H1 (cell line): ENCODE measurements at regions not wholly inside any gene's neighbourhood (a gene's known extent, or its start where the extent isn't known, plus 50 kb on each side); places are given as distances from the start of the nearest gene placed in this dataset.

Source experiments
- BCL11A ChIP-seq, 2 experiments: IDR thresholded peaks; one replicate each; pipeline ENCODE4 v1.6.1; 2011; ENCODE audit warnings: low read depth in 2 of 2, low read length in 2 of 2, mild to moderate bottlenecking in 2 of 2
- CHD2 ChIP-seq: IDR thresholded peaks from 2 replicates; pipeline ENCODE4 v1.6.1; 2012; ENCODE audit warnings: low read length, improper control_type of control experiment
- GABPA ChIP-seq: IDR thresholded peaks from 2 replicates; pipeline ENCODE4 v1.6.1; 2011; ENCODE audit warnings: mild to moderate bottlenecking, low read length, moderate library complexity, borderline replicate concordance; ENCODE audit not compliant: insufficient read depth
- NRF1 ChIP-seq: IDR thresholded peaks from 2 replicates; pipeline ENCODE4 v1.6.1; 2011; ENCODE audit warnings: mild to moderate bottlenecking, low read depth, low read length, improper control_type of control experiment
- PHF8 ChIP-seq: fragments of 200-600 bp; sonication (generic); conservative IDR thresholded peaks from 2 replicates; pipeline ENCODE4 v1.7.1; 2012; ENCODE audit warnings: low read depth, mild to moderate bottlenecking, inconsistent platforms, low read length, moderate library complexity
- POLR2A ChIP-seq, 2 experiments: IDR thresholded peaks; 1 replicate in 1 of 2; 2 replicates in 1 of 2; pipeline ENCODE4 v1.6.1; 2011; ENCODE audit warnings: low read depth in 2 of 2, low read length in 2 of 2, mild to moderate bottlenecking in 2 of 2; ENCODE audit errors: control extremely low read depth in 1 of 2
- RAD21 ChIP-seq, 2 experiments: IDR thresholded peaks in 1 of 2; conservative IDR thresholded peaks in 1 of 2; 2 replicates each; pipeline ENCODE4 v1.6.1; 2011; ENCODE audit warnings: low read depth in 2 of 2, low read length in 2 of 2, improper control_type of control experiment in 1 of 2, inconsistent platforms in 1 of 2, mild to moderate bottlenecking in 1 of 2, moderate library complexity in 1 of 2
- TAF7 ChIP-seq: optimal IDR thresholded peaks from 2 replicates; pipeline ENCODE3; 2011; ENCODE audit warnings: low read depth, mild to moderate bottlenecking, inconsistent platforms, low read length, moderate library complexity, borderline replicate concordance
- TCF12 ChIP-seq: IDR thresholded peaks from 2 replicates; pipeline ENCODE4 v1.6.1; 2011; ENCODE audit warnings: low read depth, mild to moderate bottlenecking, low read length
- TF ChIP-seq, protein P1 (sequence below): fragments of 300-600 bp; sonication (generic); IDR thresholded peaks from 2 replicates; pipeline ENCODE4 v1.7.1; 2012; ENCODE audit warnings: low read length, moderate library complexity, mild to moderate bottlenecking, inconsistent platforms; ENCODE audit not compliant: insufficient replicate concordance
- TF ChIP-seq, protein P2 (sequence below): IDR thresholded peaks from 2 replicates; pipeline ENCODE4 v1.6.1; 2011; ENCODE audit warnings: low read length, improper control_type of control experiment

DNA sequence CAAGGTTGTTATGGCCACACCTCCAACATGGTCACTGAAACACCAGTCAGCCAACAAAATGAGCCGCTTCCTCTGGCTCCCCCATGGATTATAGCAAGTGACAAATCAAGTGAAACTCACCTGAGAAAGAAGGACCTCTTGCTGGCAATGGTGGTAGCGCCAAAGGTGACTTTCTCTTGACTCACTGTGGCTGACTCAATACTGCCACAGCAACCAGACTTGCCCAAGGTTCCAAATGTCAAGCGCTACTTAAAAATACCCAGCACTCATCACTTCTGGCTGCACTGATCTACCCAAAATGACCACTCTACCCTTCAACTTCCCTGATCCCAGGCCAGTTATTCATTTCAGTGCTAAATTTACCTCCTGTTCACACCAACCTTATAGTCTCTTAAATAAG, 495.5 kb downstream of the FOXO1 start (continued):
- TF ChIP-seq, protein P1, sequence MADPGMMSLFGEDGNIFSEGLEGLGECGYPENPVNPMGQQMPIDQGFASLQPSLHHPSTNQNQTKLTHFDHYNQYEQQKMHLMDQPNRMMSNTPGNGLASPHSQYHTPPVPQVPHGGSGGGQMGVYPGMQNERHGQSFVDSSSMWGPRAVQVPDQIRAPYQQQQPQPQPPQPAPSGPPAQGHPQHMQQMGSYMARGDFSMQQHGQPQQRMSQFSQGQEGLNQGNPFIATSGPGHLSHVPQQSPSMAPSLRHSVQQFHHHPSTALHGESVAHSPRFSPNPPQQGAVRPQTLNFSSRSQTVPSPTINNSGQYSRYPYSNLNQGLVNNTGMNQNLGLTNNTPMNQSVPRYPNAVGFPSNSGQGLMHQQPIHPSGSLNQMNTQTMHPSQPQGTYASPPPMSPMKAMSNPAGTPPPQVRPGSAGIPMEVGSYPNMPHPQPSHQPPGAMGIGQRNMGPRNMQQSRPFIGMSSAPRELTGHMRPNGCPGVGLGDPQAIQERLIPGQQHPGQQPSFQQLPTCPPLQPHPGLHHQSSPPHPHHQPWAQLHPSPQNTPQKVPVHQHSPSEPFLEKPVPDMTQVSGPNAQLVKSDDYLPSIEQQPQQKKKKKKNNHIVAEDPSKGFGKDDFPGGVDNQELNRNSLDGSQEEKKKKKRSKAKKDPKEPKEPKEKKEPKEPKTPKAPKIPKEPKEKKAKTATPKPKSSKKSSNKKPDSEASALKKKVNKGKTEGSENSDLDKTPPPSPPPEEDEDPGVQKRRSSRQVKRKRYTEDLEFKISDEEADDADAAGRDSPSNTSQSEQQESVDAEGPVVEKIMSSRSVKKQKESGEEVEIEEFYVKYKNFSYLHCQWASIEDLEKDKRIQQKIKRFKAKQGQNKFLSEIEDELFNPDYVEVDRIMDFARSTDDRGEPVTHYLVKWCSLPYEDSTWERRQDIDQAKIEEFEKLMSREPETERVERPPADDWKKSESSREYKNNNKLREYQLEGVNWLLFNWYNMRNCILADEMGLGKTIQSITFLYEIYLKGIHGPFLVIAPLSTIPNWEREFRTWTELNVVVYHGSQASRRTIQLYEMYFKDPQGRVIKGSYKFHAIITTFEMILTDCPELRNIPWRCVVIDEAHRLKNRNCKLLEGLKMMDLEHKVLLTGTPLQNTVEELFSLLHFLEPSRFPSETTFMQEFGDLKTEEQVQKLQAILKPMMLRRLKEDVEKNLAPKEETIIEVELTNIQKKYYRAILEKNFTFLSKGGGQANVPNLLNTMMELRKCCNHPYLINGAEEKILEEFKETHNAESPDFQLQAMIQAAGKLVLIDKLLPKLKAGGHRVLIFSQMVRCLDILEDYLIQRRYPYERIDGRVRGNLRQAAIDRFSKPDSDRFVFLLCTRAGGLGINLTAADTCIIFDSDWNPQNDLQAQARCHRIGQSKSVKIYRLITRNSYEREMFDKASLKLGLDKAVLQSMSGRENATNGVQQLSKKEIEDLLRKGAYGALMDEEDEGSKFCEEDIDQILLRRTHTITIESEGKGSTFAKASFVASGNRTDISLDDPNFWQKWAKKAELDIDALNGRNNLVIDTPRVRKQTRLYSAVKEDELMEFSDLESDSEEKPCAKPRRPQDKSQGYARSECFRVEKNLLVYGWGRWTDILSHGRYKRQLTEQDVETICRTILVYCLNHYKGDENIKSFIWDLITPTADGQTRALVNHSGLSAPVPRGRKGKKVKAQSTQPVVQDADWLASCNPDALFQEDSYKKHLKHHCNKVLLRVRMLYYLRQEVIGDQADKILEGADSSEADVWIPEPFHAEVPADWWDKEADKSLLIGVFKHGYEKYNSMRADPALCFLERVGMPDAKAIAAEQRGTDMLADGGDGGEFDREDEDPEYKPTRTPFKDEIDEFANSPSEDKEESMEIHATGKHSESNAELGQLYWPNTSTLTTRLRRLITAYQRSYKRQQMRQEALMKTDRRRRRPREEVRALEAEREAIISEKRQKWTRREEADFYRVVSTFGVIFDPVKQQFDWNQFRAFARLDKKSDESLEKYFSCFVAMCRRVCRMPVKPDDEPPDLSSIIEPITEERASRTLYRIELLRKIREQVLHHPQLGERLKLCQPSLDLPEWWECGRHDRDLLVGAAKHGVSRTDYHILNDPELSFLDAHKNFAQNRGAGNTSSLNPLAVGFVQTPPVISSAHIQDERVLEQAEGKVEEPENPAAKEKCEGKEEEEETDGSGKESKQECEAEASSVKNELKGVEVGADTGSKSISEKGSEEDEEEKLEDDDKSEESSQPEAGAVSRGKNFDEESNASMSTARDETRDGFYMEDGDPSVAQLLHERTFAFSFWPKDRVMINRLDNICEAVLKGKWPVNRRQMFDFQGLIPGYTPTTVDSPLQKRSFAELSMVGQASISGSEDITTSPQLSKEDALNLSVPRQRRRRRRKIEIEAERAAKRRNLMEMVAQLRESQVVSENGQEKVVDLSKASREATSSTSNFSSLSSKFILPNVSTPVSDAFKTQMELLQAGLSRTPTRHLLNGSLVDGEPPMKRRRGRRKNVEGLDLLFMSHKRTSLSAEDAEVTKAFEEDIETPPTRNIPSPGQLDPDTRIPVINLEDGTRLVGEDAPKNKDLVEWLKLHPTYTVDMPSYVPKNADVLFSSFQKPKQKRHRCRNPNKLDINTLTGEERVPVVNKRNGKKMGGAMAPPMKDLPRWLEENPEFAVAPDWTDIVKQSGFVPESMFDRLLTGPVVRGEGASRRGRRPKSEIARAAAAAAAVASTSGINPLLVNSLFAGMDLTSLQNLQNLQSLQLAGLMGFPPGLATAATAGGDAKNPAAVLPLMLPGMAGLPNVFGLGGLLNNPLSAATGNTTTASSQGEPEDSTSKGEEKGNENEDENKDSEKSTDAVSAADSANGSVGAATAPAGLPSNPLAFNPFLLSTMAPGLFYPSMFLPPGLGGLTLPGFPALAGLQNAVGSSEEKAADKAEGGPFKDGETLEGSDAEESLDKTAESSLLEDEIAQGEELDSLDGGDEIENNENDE = no peak
- TF ChIP-seq NRF1 = no peak
- TF ChIP-seq CHD2 = no peak
- TF ChIP-seq PHF8 = no peak
- TF ChIP-seq TCF12 = no peak
- no peak for TF ChIP-seq RAD21 (IDR thresholded peaks at IDR 0.05 in 1 of 2, conservative IDR thresholded peaks at IDR 0.05 in 1 of 2; ENCODE audit: low read depth in 2 of 2, low read length in 2 of 2)
- TF ChIP-seq, protein P2, sequence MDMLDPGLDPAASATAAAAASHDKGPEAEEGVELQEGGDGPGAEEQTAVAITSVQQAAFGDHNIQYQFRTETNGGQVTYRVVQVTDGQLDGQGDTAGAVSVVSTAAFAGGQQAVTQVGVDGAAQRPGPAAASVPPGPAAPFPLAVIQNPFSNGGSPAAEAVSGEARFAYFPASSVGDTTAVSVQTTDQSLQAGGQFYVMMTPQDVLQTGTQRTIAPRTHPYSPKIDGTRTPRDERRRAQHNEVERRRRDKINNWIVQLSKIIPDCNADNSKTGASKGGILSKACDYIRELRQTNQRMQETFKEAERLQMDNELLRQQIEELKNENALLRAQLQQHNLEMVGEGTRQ = no peak
- no peak for TF ChIP-seq GABPA
- TF ChIP-seq TAF7 = no peak
- TF ChIP-seq POLR2A (IDR thresholded peaks at IDR 0.05; ENCODE audit: control extremely low read depth in 1 of 2, low read depth in 2 of 2, low read length in 2 of 2) = no peak
- no peak for TF ChIP-seq BCL11A (IDR thresholded peaks at IDR 0.05; ENCODE audit: low read depth in 2 of 2, low read length in 2 of 2)
